Lower lobe of right lung (tissue), 2 donors: ENCODE measurements at regions not wholly inside any gene's neighbourhood (a gene's known extent, or its start where the extent isn't known, plus 50 kb on each side); places are given as distances from the start of the nearest gene placed in this dataset.

Experiments used
- ATAC-seq, 2 donors: fragments of 200-7000 bp; cut with Tn5 transposase; one replicate each; pipeline ENCODE4 v1.9.1; 2020 to 2022; ENCODE audit warnings: mild to moderate bottlenecking in 2 of 2, moderate library complexity in 2 of 2
- DNase-seq: peaks from one replicate; pipeline ENCODE4 v3.0.0-alpha.2; 2020
- H3K27ac ChIP-seq: fragments of 200-600 bp; one replicate; pipeline ENCODE4 v1.8.0; 2022
- H3K27me3 ChIP-seq: fragments of 200-600 bp; one replicate; pipeline ENCODE4 v1.8.0; 2022; ENCODE audit warnings: low read depth
- H3K36me3 ChIP-seq: fragments of 200-600 bp; one replicate; pipeline ENCODE4 v1.8.0; 2022; ENCODE audit warnings: mild to moderate bottlenecking
- H3K4me1 ChIP-seq: fragments of 200-600 bp; one replicate; pipeline ENCODE4 v1.8.0; 2022
- H3K4me3 ChIP-seq: fragments of 200-600 bp; one replicate; pipeline ENCODE4 v1.8.0; 2022; ENCODE audit warnings: mild to moderate bottlenecking
- H3K9me3 ChIP-seq: fragments of 200-600 bp; one replicate; pipeline ENCODE4 v1.8.0; 2022
- CTCF ChIP-seq: fragments of 200-600 bp; IDR thresholded peaks from one replicate; pipeline ENCODE4 v1.8.0; 2022; ENCODE audit warnings: antibody characterized with exemption, mild to moderate bottlenecking
- intact Hi-C: fragments of 100-400 bp; cut with DNase I; formaldehyde crosslinking; loops from one replicate; pipeline ENCODE4 v1.11.0; 2022
- donor health status: DM: no; HTN: yes; CAD: no; lungs with severe emphysema.

GRCh38 chrX:42460706-42461105, 317.3 kb downstream of the PPP1R2C start:
- ATAC-seq (no peak), DNase-seq (no peak)
- Histone ChIP-seq H3K9me3 (no peaks in the 10 kb centered on the region), H3K4me3 (no peak overlapping the region), H3K27ac (no peak overlapping the region), H3K27me3 (no peaks in the 10 kb centered on the region), H3K4me1 (no peaks in the 10 kb centered on the region), H3K36me3 (no peaks in the 10 kb centered on the region)
- TF ChIP-seq CTCF: no peak
- intact Hi-C loops: no loop called here

- Histone ChIP-seq H3K27ac (no peak overlapping the region), H3K4me1 (no peaks in the 10 kb centered on the region), H3K36me3 (no peaks in the 10 kb centered on the region), H3K9me3 (no peaks in the 10 kb centered on the region), H3K4me3 (no peak overlapping the region), H3K27me3 (no peaks in the 10 kb centered on the region)
- ATAC-seq (no peak), DNase-seq (no peak)
- no peak for TF ChIP-seq CTCF
- intact Hi-C loops: no loop called here
Observed at GRCh38 chrX:42459735-42460134, 318.2 kb downstream of the PPP1R2C start.

GRCh38 chrX:42456176-42456700, 321.7 kb downstream of the PPP1R2C start:
- H3K36me3 ChIP-seq: no peaks in the 10 kb centered on the region
- TF ChIP-seq CTCF: no peak
- H3K4me1 ChIP-seq: no peaks in the 10 kb centered on the region
- ATAC-seq (no peak), DNase-seq (peak; percentile 28)
- H3K27ac ChIP-seq: no peak overlapping the region
- intact Hi-C loops: no loop called here
- no peaks in the 10 kb centered on the region for H3K27me3 ChIP-seq
- no peaks in the 10 kb centered on the region for H3K9me3 ChIP-seq
- no peak overlapping the region for H3K4me3 ChIP-seq

- Histone ChIP-seq H3K4me3 (no peak overlapping the region), H3K9me3 (no peaks in the 10 kb centered on the region), H3K27me3 (no peaks in the 10 kb centered on the region), H3K36me3 (no peaks in the 10 kb centered on the region), H3K4me1 (no peaks in the 10 kb centered on the region), H3K27ac (no peak overlapping the region)
- no peak for ATAC-seq
- no peak for TF ChIP-seq CTCF
- no peak for DNase-seq
- intact Hi-C loops: no loop called here
Observed at GRCh38 chrX:42450228-42450627, 327.7 kb downstream of the PPP1R2C start.

- Histone ChIP-seq H3K4me3 (no peak overlapping the region), H3K36me3 (no peaks in the 10 kb centered on the region), H3K9me3 (no peaks in the 10 kb centered on the region), H3K27me3 (no peaks in the 10 kb centered on the region), H3K4me1 (no peaks in the 10 kb centered on the region), H3K27ac (no peak overlapping the region)
- intact Hi-C loops: no loop called here
- DNase-seq (no peak), ATAC-seq (no peak)
- no peak for TF ChIP-seq CTCF
Observed at GRCh38 chrX:42443267-42443666, 334.7 kb downstream of the PPP1R2C start.

- no peak overlapping the region for H3K27ac ChIP-seq
- no peaks in the 10 kb centered on the region for H3K36me3 ChIP-seq
- H3K9me3 ChIP-seq: no peaks in the 10 kb centered on the region
- no peaks in the 10 kb centered on the region for H3K27me3 ChIP-seq
- DNase-seq (no peak), ATAC-seq (no peak)
- intact Hi-C loops: no loop called here
- H3K4me3 ChIP-seq: no peak overlapping the region
- no peaks in the 10 kb centered on the region for H3K4me1 ChIP-seq
- no peak for TF ChIP-seq CTCF
Observed at GRCh38 chrX:42442745-42443144, 335.2 kb downstream of the PPP1R2C start.
